AG10803 (cell line): ENCODE measurements at regions not wholly inside any gene's neighbourhood (a gene's known extent, or its start where the extent isn't known, plus 50 kb on each side); places are given as distances from the start of the nearest gene placed in this dataset.

Source experiments
- DNase-seq: peaks from one replicate; pipeline ENCODE4 v3.0.0; 2010; ENCODE audit warnings: low read depth
- H3K4me3 ChIP-seq: 2 replicates; pipeline ENCODE4 v1.5.1; 2011; ENCODE audit warnings: mild to moderate bottlenecking, low read length, control low read depth
- TF ChIP-seq, protein P1 (sequence below): conservative IDR thresholded peaks from 2 replicates; pipeline ENCODE4 v1.5.1; 2011; ENCODE audit warnings: mild to moderate bottlenecking, low read length, control low read depth, inconsistent platforms

DNA sequence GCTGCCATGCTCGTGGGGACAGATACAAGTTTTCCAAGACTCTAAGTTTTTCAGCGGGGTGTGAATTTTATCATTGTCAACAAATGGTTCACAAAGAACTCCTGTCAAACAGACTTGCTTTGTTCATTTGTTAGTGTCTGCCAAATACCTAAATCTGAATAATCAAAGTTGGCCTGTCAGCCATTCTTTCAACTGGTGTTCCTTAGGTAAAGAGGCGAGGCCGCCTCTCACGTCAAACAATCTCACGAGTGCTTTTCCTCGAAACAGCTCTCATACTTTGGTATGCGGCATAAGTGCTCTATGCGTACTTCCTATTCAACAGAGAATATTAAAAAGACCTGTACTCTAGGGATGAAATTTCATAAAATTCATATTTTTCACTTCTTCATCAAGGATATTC lies 51.4 kb upstream of the KANK4 start:
- TF ChIP-seq, protein P1, sequence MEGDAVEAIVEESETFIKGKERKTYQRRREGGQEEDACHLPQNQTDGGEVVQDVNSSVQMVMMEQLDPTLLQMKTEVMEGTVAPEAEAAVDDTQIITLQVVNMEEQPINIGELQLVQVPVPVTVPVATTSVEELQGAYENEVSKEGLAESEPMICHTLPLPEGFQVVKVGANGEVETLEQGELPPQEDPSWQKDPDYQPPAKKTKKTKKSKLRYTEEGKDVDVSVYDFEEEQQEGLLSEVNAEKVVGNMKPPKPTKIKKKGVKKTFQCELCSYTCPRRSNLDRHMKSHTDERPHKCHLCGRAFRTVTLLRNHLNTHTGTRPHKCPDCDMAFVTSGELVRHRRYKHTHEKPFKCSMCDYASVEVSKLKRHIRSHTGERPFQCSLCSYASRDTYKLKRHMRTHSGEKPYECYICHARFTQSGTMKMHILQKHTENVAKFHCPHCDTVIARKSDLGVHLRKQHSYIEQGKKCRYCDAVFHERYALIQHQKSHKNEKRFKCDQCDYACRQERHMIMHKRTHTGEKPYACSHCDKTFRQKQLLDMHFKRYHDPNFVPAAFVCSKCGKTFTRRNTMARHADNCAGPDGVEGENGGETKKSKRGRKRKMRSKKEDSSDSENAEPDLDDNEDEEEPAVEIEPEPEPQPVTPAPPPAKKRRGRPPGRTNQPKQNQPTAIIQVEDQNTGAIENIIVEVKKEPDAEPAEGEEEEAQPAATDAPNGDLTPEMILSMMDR: no peak
- DNase-seq: no peak
- no peak overlapping the region for H3K4me3 ChIP-seq

DNA sequence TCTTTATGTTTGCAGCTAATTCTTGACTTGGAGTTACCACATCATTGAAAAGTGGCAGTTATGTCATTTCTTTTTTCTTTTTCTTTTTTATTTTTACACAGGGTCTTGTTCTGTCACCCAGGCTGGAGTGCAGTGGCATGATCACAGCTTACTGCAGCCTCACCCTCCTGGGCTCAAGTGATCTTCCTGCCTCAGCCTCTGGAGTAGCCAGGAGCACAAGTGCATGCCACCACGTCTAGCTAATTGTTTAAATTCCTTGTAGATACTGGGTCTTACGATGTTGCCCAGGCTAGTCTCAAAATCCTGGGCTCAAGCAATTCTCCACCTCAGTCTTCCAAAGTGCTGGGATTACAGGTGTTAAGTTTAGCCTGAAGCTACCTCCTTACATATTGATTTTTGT lies 52.1 kb upstream of the KANK4 start:
- no peak overlapping the region for H3K4me3 ChIP-seq
- TF ChIP-seq, protein P1: no peak

DNA sequence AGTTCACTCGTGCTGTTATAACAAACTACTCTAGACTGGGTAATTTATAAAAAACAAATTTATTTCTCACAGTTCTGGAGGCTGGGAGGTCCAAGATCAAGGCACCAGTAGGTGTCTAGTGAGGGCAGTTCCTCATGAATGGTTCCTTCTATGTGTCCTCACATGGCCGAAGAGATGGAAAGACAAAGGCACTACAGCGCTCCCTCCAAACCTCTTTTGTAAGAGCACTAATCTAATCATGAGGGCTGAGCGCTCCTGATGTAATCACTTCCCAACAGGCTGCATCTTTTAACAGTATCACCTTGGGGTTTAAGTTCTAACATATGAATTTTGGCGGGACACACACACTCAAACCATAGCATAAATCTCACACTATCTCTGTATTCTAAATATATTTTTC lies 54.0 kb upstream of the KANK4 start:
- no peak for DNase-seq
- TF ChIP-seq, protein P1: no peak
- no peak overlapping the region for H3K4me3 ChIP-seq

More for the DNA sequence above, 52.1 kb upstream of the KANK4 start:
- no peak for DNase-seq

DNA sequence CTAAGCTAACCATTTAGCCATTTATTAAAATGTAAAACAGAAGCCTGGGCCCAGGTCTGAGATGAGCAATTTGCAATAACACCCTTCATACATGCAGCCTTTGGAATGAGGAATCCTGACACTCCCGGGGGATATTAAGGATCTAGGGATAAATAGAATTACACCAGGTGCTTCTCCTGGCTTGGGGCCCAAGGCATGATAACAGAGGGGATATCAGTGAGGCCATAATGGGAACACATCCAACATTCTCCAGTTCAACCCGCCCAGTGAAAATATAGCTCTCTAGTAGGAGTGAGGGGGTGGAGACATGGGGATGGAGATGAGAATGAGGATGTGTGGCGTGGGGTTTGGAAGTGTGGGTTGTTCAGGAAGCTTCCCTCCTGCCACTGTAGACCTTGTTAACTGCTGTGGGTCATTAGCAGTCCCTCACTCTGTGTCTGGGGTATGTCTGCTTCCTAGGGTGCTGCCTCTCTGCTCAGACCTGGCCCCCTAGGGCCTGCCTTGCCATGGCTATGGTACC lies 57.9 kb upstream of the KANK4 start:
- no peak overlapping the region for H3K4me3 ChIP-seq
- TF ChIP-seq, protein P1: no peak
- no peak for DNase-seq

DNA sequence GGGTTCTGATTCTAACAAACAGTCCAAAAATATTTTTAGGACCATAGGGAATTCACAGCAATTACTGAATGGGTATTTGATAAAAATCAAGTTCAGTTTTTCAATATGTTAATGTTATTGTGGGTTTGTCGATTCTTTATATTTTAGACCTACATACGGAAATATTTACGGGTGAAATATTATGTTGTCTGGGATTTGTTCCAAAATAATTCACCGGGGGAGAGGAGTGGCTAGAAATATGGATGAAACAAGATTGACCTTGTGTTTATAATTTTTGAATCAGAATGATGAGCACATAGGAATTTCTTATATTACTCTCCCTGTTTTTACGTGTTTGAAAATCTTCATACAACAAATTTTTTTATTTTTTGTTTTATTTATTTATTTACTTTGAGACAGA lies 56.7 kb upstream of the USP1 start:
- no peak overlapping the region for H3K4me3 ChIP-seq
- DNase-seq: no peak
- TF ChIP-seq, protein P1: no peak

DNA sequence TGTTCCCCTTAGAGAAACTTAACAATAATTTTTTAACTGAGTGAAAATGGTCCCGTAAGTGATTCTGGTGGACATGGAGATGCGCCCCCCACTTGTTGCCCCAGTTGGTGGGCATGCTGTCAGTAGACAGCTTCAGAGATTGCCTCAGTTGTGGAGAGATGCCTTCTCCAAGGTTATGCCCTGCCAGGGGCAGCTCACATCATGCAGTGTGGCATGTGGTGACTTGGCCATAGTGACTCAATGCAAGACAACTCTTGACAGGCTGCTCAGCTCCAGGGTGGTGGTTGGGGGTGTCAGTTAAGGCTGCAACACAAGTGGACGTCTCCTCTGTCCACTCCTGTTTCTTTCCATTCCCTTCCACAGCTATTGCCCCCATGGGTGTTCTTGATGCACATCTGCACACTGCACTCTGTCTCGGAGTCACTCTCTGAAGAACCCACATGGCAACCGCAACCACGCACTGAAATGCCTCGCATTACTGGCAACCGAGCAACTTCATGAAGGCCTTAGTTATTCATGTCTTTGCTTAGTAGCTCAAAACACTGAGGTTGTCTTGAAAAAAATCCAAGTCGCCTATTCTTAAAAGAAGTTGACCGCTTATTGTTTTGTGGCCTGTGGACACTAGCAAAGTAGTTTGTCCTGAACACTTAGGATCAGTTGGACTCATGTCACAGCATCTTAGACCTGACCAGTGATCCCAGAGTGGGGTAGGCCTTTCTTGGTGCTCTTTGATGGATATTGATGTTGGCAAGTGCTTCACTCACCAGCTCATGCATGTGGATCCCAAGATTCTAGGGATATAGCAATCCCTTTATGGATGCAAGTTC lies 54.8 kb upstream of the USP1 start:
- no peak overlapping the region for H3K4me3 ChIP-seq
- TF ChIP-seq, protein P1: no peak
- peak; percentile 29 for DNase-seq

DNA sequence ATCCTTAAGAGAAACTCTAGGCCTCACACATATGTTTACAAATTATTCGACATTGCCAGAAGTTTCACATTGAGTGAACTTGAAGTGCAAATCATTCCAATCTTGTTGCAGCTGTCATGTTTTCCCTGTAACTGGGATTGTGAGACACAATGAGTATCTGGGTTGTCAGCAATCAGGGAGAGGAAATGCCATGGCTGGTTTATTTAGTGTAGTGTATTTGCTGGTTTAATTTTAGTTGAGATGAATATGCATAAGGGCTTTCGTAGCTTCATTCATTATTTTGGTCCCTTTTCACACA lies 54.2 kb upstream of the USP1 start:
- TF ChIP-seq, protein P1: no peak
- no peak for DNase-seq
- no peak overlapping the region for H3K4me3 ChIP-seq
